Ishikawa (cell line): ENCODE measurements at regions not wholly inside any gene's neighbourhood (a gene's known extent, or its start where the extent isn't known, plus 50 kb on each side); places are given as distances from the start of the nearest gene placed in this dataset.

ENCODE experiments used
- CEBPB ChIP-seq: IDR thresholded peaks from 2 replicates; pipeline ENCODE4 v1.6.1; 2012
- CREB1 ChIP-seq: IDR thresholded peaks from 2 replicates; pipeline ENCODE4 v1.6.1; 2012; ENCODE audit warnings: low read depth
- EGR1 ChIP-seq: IDR thresholded peaks from 2 replicates; pipeline ENCODE4 v1.6.1; 2012
- EP300 ChIP-seq: IDR thresholded peaks from 2 replicates; pipeline ENCODE4 v1.6.1; 2012; ENCODE audit warnings: borderline replicate concordance
- FOXM1 ChIP-seq: IDR thresholded peaks from 2 replicates; pipeline ENCODE4 v1.6.1; 2012; ENCODE audit warnings: low read depth, borderline replicate concordance
- MAX ChIP-seq: IDR thresholded peaks from 2 replicates; pipeline ENCODE4 v1.6.1; 2012
- NFIC ChIP-seq: IDR thresholded peaks from 2 replicates; pipeline ENCODE4 v1.6.1; 2012
- RAD21 ChIP-seq: IDR thresholded peaks from 2 replicates; pipeline ENCODE4 v1.6.1; 2012; ENCODE audit warnings: low read depth
- REST ChIP-seq: IDR thresholded peaks from 2 replicates; pipeline ENCODE4 v1.6.1; 2012; ENCODE audit warnings: low read depth, mild to moderate bottlenecking
- TAF1 ChIP-seq: IDR thresholded peaks from 2 replicates; pipeline ENCODE4 v1.6.1; 2012; ENCODE audit warnings: low read depth, mild to moderate bottlenecking
- TCF12 ChIP-seq: IDR thresholded peaks from 2 replicates; pipeline ENCODE4 v1.6.1; 2012; ENCODE audit warnings: low read depth
- TEAD4 ChIP-seq: IDR thresholded peaks from 2 replicates; pipeline ENCODE4 v1.6.1; 2012
- USF1 ChIP-seq: IDR thresholded peaks from 2 replicates; pipeline ENCODE4 v1.6.1; 2012
- YY1 ChIP-seq: IDR thresholded peaks from 2 replicates; pipeline ENCODE4 v1.6.1; 2012; ENCODE audit warnings: low read depth
- ZBTB7A ChIP-seq: IDR thresholded peaks from 2 replicates; pipeline ENCODE4 v1.6.1; 2012; ENCODE audit warnings: low read depth

- TF ChIP-seq CREB1, result no peak
- TF ChIP-seq USF1, result no peak
- TF ChIP-seq YY1, result no peak
- no peak for TF ChIP-seq TEAD4
- no peak for TF ChIP-seq EP300
- TF ChIP-seq EGR1, result no peak
- no peak for TF ChIP-seq FOXM1
- TF ChIP-seq NFIC, result no peak
- TF ChIP-seq TCF12, result no peak
- no peak for TF ChIP-seq CEBPB
These were observed 122.9 kb upstream of the PTPRG start for GRCh38 chr3:61438253-61439121.

DNA sequence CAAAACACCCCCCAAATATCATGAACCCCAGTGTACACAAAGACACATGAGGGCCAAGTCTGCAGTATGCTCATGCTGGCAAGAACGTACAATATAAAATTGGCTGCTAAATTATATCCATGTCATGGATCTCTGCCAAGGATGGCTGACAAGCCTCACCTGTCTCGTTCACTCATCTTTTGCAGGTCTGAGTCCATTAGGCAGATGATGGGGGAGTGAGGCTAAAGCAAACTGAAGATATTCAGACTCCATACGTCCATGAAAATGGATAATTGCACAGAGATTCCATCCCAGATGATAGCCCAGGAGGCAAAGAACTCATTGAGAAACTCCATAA lies 122.3 kb upstream of the PTPRG start:
- TF ChIP-seq TEAD4, result no peak
- TF ChIP-seq FOXM1, result no peak
- no peak for TF ChIP-seq ZBTB7A
- TF ChIP-seq CREB1, result no peak
- no peak for TF ChIP-seq USF1
- no peak for TF ChIP-seq RAD21
- TF ChIP-seq MAX, result no peak
- TF ChIP-seq TCF12, result no peak
- TF ChIP-seq EP300, result no peak
- TF ChIP-seq NFIC, result no peak
- no peak for TF ChIP-seq EGR1
- TF ChIP-seq CEBPB, result no peak
- TF ChIP-seq REST, result no peak
- TF ChIP-seq YY1, result no peak
- TF ChIP-seq TAF1, result no peak

DNA sequence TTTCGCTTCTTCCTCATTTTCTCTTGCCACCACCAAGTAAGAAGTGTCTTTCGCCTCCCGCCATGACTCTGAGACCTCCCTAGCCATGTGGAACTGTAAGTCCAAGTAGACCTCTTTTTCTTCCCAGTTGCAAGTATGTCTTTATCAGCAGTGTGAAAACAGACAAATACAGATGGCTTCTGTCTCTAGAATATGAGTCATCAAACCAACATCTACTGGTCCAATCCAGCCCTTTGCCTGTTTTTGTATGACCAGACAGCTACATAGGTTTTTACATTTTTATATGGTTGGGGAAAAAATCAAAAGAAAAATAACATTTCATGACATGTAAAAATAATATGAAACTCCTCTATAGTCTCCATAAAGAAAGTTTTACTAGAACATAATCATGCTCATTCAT lies 118.7 kb upstream of the PTPRG start:
- TF ChIP-seq CREB1 (no peak), FOXM1 (no peak), NFIC (no peak), EGR1 (no peak), ZBTB7A (no peak), USF1 (no peak), YY1 (no peak), TEAD4 (no peak), MAX (no peak), REST (no peak), EP300 (no peak), TAF1 (no peak), RAD21 (no peak)

DNA sequence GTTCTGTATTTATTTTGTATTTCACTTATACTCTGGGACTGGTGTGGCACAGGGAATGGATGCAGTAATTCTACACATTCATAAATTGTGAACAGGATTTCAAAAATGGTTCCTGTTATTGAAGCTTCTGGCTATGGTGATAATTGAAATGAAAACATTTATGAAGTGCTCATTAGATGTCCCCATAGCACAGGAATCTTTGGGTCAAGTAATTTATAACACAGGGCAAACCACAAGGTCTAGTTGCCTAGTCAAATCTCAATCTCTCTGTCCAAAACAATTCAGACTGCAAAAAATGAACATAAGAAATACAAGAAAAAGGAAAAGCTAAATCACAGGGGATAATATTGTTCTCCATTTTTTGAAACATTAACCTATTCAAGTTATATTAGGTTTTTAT lies 117.5 kb upstream of the PTPRG start:
- no peak for TF ChIP-seq TEAD4
- TF ChIP-seq EP300, result no peak
- no peak for TF ChIP-seq ZBTB7A
- no peak for TF ChIP-seq FOXM1
- no peak for TF ChIP-seq YY1
- no peak for TF ChIP-seq MAX
- no peak for TF ChIP-seq CEBPB
- no peak for TF ChIP-seq USF1
- TF ChIP-seq TCF12, result no peak
- no peak for TF ChIP-seq CREB1
- no peak for TF ChIP-seq RAD21
- TF ChIP-seq EGR1, result no peak
- no peak for TF ChIP-seq NFIC
- TF ChIP-seq TAF1, result no peak
- no peak for TF ChIP-seq REST
